K562 (cell line): ENCODE measurements at regions not wholly inside any gene's neighbourhood (a gene's known extent, or its start where the extent isn't known, plus 50 kb on each side); places are given as distances from the start of the nearest gene placed in this dataset.

Experiments used
- NFRKB ChIP-seq: fragments of 450-650 bp; IDR thresholded peaks from 2 replicates; pipeline ENCODE4 v1.6.1; 2016; ENCODE audit warnings: low read depth
- TCF7L2 ChIP-seq: fragments of 150-350 bp; IDR thresholded peaks from 2 replicates; pipeline ENCODE4 v1.6.1; 2016; ENCODE audit warnings: low read depth, mild to moderate bottlenecking, low read length, moderate library complexity
- TF ChIP-seq, protein P1 (sequence below): fragments of 250-450 bp; sonication (Bioruptor Pico); IDR thresholded peaks from 2 replicates; pipeline ENCODE4 v1.8.0; 2021; ENCODE audit warnings: borderline replicate concordance, mild to moderate bottlenecking, moderate library complexity; ENCODE audit not compliant: poor library complexity, severe bottlenecking

DNA sequence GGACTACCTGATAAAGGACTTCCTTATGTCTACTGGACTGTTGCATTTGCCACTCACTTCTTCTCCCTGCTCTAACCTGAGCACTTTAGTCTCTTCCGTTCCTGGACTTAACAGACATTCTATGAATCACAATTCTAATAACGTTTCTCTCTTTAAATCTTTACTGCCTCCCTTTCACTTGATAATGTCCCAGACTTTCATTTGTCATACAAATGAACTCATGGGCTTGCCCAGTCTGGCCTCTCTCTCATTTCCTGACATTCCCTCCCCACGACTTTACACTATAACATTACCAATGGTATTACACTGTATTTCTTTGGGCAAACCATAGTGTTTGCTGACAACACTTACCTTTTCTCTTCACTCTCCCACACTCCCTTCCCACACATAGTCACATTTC is 540.7 kb upstream of the TMEFF2 start:
- TF ChIP-seq, protein P1, sequence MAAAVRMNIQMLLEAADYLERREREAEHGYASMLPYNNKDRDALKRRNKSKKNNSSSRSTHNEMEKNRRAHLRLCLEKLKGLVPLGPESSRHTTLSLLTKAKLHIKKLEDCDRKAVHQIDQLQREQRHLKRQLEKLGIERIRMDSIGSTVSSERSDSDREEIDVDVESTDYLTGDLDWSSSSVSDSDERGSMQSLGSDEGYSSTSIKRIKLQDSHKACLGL (CRISPR knock-in tag), result no peak
- TF ChIP-seq TCF7L2 (no peak), NFRKB (no peak)
